GM12878 (cell line): ENCODE measurements at regions not wholly inside any gene's neighbourhood (a gene's known extent, or its start where the extent isn't known, plus 50 kb on each side); places are given as distances from the start of the nearest gene placed in this dataset.

Experiments used
- ATAC-seq: fragments of 200-7000 bp; cut with Tn5 transposase; 3 replicates; pipeline ENCODE4 v1.9.1; 2020; ENCODE audit warnings: mild to moderate bottlenecking, moderate library complexity
- BruUV-seq: library from RNA; stranded (reverse); fragments of 400-500 nt; replicated peaks from 2 replicates; lab custom pipeline; 2021; lab: Mats Ljungman, UMichigan
- CTCF ChIA-PET: fragments of 300-600 bp; sonication (Branson Sonifier 250); formaldehyde crosslinking; extraction: SDS; loops from one replicate; lab custom pipeline; 2021; ENCODE audit warnings: inconsistent platforms; lab: Yijun Ruan, JAX
- POLR2A ChIA-PET: fragments of 350-600 bp; formaldehyde crosslinking; extraction: SDS; loops from one replicate; lab custom pipeline; 2021; ENCODE audit warnings: inconsistent platforms; lab: Charles Lee
- RAD21 ChIA-PET: fragments of 300-600 bp; sonication (Branson Sonifier 250); formaldehyde crosslinking; loops from one replicate; lab custom pipeline; 2023; ENCODE audit warnings: antibody characterized with exemption; ENCODE audit not compliant: unreplicated experiment; lab: Charles Lee
- SMC1A ChIA-PET: fragments of 300-600 bp; sonication (Branson Sonifier 250); formaldehyde crosslinking; loops from one replicate; lab custom pipeline; 2023; ENCODE audit not compliant: unreplicated experiment, uncharacterized antibody; lab: Charles Lee
- DNase-seq: peaks from one replicate; pipeline ENCODE4 v3.0.0-alpha.2; 2011; ENCODE audit warnings: low read depth, low spot score
- FAIRE-seq: peaks from 3 replicates; lab custom pipeline; 2011; peaks lifted over from hg19 to GRCh38; lab: Jason Lieb, UNC
- H2AFZ ChIP-seq: 2 replicates; pipeline ENCODE4 v1.6.0; 2011; ENCODE audit warnings: low read depth, low read length, control low read depth; ENCODE audit not compliant: control insufficient read depth
- H3K27ac ChIP-seq: 2 replicates; pipeline ENCODE4 v1.5.1; 2011; ENCODE audit warnings: control low read depth; ENCODE audit not compliant: control insufficient read depth, insufficient read depth
- H3K27me3 ChIP-seq, 2 experiments: replicated peaks in 1 of 2; 2 replicates each; pipeline versions ENCODE4 v1.6.0 to v1.6.1; 2011; ENCODE audit warnings: low read length in 1 of 2; ENCODE audit not compliant: control insufficient read depth in 2 of 2, insufficient read depth in 2 of 2
- H3K36me3 ChIP-seq, 2 experiments: 2 replicates each; pipeline ENCODE4 v1.5.1; 2011; ENCODE audit warnings: low read length in 1 of 2; ENCODE audit not compliant: control insufficient read depth in 2 of 2, insufficient read depth in 2 of 2
- H3K4me1 ChIP-seq: 2 replicates; pipeline ENCODE4 v1.6.1; 2011; ENCODE audit warnings: mild to moderate bottlenecking, low read length, moderate library complexity, mixed read lengths; ENCODE audit not compliant: control insufficient read depth, insufficient read depth
- H3K4me2 ChIP-seq: 2 replicates; pipeline ENCODE4 v1.6.0; 2011; ENCODE audit warnings: control low read depth; ENCODE audit not compliant: control insufficient read depth, insufficient read depth
- H3K4me3 ChIP-seq: fragments of 200-600 bp; sonication (generic); 2 replicates; pipeline ENCODE4 v1.5.1; 2016
- H3K79me2 ChIP-seq: 2 replicates; pipeline ENCODE4 v1.6.0; 2011; ENCODE audit warnings: low read length; ENCODE audit not compliant: control insufficient read depth, insufficient read depth
- H3K9ac ChIP-seq: 2 replicates; pipeline ENCODE4 v1.8.0; 2011; ENCODE audit warnings: low read length, control low read depth, mixed read lengths; ENCODE audit not compliant: control insufficient read depth, insufficient read depth
- H3K9me3 ChIP-seq: replicated peaks from 3 replicates; pipeline ENCODE4 v1.5.1; 2011; ENCODE audit warnings: mild to moderate bottlenecking, low read length; ENCODE audit not compliant: control insufficient read depth, insufficient read depth
- H4K20me1 ChIP-seq: 2 replicates; pipeline ENCODE4 v1.6.0; 2011; ENCODE audit not compliant: control insufficient read depth, insufficient read depth
- CREM ChIP-seq: IDR thresholded peaks from 2 replicates; pipeline ENCODE4 v1.6.1; 2014; ENCODE audit warnings: antibody characterized with exemption, low read depth
- DPF2 ChIP-seq: fragments of 450-650 bp; IDR thresholded peaks from 2 replicates; pipeline ENCODE4 v1.6.1; 2017; ENCODE audit warnings: mild to moderate bottlenecking
- EED ChIP-seq: sonication (generic); IDR thresholded peaks from 2 replicates; pipeline ENCODE4 v1.6.1; 2016; ENCODE audit warnings: antibody characterized with exemption, low read depth
- ETV6 ChIP-seq, 2 experiments: fragments of 450-650 bp in 1 of 2; IDR thresholded peaks in 1 of 2; conservative IDR thresholded peaks in 1 of 2; 2 replicates each; pipeline ENCODE4 v1.6.1; 2014; ENCODE audit warnings: antibody characterized with exemption in 1 of 2, borderline replicate concordance in 1 of 2, low read depth in 1 of 2, mild to moderate bottlenecking in 1 of 2, moderate library complexity in 1 of 2
- FOXM1 ChIP-seq: IDR thresholded peaks from 2 replicates; pipeline ENCODE4 v1.6.1; 2012; ENCODE audit warnings: low read depth, mild to moderate bottlenecking, inconsistent platforms, low read length, moderate library complexity
- MXI1 ChIP-seq: fragments of 150-350 bp; IDR thresholded peaks from 2 replicates; pipeline ENCODE4 v1.6.1; 2011; ENCODE audit warnings: low read depth, mild to moderate bottlenecking, inconsistent platforms, low read length, improper control_type of control experiment
- MYC ChIP-seq: IDR thresholded peaks from 2 replicates; pipeline ENCODE4 v1.6.1; 2011; ENCODE audit warnings: mild to moderate bottlenecking, low read length, moderate library complexity, inconsistent platforms; ENCODE audit not compliant: insufficient read depth, insufficient replicate concordance, insufficient read length, severe bottlenecking
- NR2C2 ChIP-seq: IDR thresholded peaks from 2 replicates; pipeline ENCODE4 v1.6.1; 2011; ENCODE audit warnings: borderline replicate concordance, low read depth; ENCODE audit not compliant: control insufficient read depth, insufficient read length
- POLR2A ChIP-seq: IDR thresholded peaks from 2 replicates; pipeline ENCODE4 v1.6.1; 2011; ENCODE audit warnings: low read depth, mild to moderate bottlenecking, low read length
- SP1 ChIP-seq: IDR thresholded peaks from one replicate; pipeline ENCODE4 v1.6.1; 2011; ENCODE audit warnings: low read depth, low read length
- ZNF384 ChIP-seq: IDR thresholded peaks from 2 replicates; pipeline ENCODE4 v1.6.1; 2012; ENCODE audit warnings: low read depth, mild to moderate bottlenecking, low read length, improper control_type of control experiment, borderline replicate concordance
- WGBS: methylation state at CpG from one replicate; pipeline ENCODE4 v1.1.6; 2016; ENCODE audit warnings: low lambda C conversion rate; ENCODE audit not compliant: insufficient replicate concordance, insufficient coverage; ENCODE audit errors: missing lambda C conversion rate; 5-methylcytosine and 5-hydroxymethylcytosine counted together
- in situ Hi-C: fragments of 300-500 bp; cut with MboI; formaldehyde crosslinking; loops from 9 replicates; pipeline ENCODE4 v1.14.3; 2018; ENCODE audit warnings: mixed read lengths
- intact Hi-C: fragments of 100-400 bp; cut with micrococcal nuclease; formaldehyde crosslinking; loops from one replicate; pipeline ENCODE4 v1.14.2; 2022; ENCODE audit not compliant: unreplicated experiment
- TF ChIP-seq, protein P1 (sequence below): IDR thresholded peaks from 2 replicates; pipeline ENCODE4 v1.6.1; 2011; ENCODE audit warnings: borderline replicate concordance, low read depth, mild to moderate bottlenecking, moderate library complexity, low read length; ENCODE audit not compliant: insufficient read depth, poor library complexity, severe bottlenecking
- TF ChIP-seq, protein P2 (sequence below): IDR thresholded peaks from 2 replicates; pipeline ENCODE4 v1.6.1; 2012; ENCODE audit warnings: low read depth, low read length, improper control_type of control experiment
- TF ChIP-seq, protein P3 (sequence below): fragments of 450-650 bp; IDR thresholded peaks from 2 replicates; pipeline ENCODE4 v1.6.1; 2016; ENCODE audit warnings: mild to moderate bottlenecking

DNA sequence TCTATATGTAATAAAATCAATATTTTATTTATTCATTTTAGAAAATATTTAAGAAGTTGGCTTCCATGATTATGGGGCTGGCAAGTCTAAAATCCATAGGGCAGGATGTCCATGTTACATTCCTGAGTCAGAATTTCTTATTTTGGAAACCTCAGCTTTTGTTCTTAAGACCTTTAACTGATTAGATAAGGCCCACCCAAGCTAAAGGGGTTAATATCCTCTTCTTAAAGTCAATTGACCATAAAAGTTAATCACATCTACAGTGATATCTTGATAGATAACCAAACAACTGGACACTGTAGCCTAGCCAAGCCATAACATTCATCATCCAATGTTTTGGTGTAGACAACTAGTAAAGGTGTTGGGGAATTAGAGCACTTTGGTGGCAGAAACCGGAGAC is 1035.4 kb upstream of the ZEB2 start (continued):
- TF ChIP-seq, protein P1, sequence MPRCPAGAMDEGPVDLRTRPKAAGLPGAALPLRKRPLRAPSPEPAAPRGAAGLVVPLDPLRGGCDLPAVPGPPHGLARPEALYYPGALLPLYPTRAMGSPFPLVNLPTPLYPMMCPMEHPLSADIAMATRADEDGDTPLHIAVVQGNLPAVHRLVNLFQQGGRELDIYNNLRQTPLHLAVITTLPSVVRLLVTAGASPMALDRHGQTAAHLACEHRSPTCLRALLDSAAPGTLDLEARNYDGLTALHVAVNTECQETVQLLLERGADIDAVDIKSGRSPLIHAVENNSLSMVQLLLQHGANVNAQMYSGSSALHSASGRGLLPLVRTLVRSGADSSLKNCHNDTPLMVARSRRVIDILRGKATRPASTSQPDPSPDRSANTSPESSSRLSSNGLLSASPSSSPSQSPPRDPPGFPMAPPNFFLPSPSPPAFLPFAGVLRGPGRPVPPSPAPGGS: no peak
- TF ChIP-seq NR2C2 (no peak), SP1 (no peak)
- TF ChIP-seq, protein P2, sequence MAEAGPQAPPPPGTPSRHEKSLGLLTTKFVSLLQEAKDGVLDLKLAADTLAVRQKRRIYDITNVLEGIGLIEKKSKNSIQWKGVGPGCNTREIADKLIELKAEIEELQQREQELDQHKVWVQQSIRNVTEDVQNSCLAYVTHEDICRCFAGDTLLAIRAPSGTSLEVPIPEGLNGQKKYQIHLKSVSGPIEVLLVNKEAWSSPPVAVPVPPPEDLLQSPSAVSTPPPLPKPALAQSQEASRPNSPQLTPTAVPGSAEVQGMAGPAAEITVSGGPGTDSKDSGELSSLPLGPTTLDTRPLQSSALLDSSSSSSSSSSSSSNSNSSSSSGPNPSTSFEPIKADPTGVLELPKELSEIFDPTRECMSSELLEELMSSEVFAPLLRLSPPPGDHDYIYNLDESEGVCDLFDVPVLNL: no peak

DNA sequence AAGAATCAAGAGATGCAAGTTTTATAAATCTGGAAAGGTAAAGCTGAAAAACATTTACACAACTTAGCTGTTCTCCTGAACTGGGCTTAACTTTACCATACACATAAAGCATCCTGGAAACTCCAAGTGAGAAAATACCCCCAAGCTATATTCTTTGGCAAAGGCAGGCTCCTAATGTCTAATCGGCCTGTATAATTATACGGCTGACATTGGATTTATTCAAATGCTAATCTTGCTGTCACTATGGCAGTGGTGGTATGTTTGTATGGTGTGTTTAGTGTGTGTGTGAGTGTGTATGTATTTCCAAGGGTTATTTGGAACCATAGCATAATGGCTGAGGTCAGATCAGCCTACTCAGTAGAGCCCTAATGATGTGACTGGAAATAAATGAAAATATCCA is 1031.8 kb upstream of the ZEB2 start:
- TF ChIP-seq MXI1 (no peak), ETV6 (conservative IDR thresholded peaks at IDR 0.05 in 1 of 2, IDR thresholded peaks at IDR 0.05 in 1 of 2; ENCODE audit: borderline replicate concordance in 1 of 2, low read depth in 1 of 2) (no peak), EED (no peak), POLR2A (no peak), DPF2 (no peak), ZNF384 (no peak), FOXM1 (no peak), MYC (no peak), CREM (no peak)
- TF ChIP-seq, protein P3, sequence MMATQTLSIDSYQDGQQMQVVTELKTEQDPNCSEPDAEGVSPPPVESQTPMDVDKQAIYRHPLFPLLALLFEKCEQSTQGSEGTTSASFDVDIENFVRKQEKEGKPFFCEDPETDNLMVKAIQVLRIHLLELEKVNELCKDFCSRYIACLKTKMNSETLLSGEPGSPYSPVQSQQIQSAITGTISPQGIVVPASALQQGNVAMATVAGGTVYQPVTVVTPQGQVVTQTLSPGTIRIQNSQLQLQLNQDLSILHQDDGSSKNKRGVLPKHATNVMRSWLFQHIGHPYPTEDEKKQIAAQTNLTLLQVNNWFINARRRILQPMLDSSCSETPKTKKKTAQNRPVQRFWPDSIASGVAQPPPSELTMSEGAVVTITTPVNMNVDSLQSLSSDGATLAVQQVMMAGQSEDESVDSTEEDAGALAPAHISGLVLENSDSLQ: no peak
- no peaks in the 10 kb centered on the region for H3K9me3 ChIP-seq
- CTCF ChIA-PET: no interaction called here
- no peak overlapping the region for H3K4me3 ChIP-seq
- H3K27ac ChIP-seq: no peak overlapping the region
- no peaks in the 10 kb centered on the region for H3K27me3 ChIP-seq
- H3K4me1 ChIP-seq: no peaks in the 10 kb centered on the region
- H3K4me2 ChIP-seq: no peak overlapping the region
- H3K79me2 ChIP-seq: no peaks in the 10 kb centered on the region
- H4K20me1 ChIP-seq: no peaks in the 10 kb centered on the region
- no peak for FAIRE-seq
- ATAC-seq: no peak
- RAD21 ChIA-PET: no interaction called here
- intact Hi-C loops: no loop called here
- no TSS peak for BruUV-seq
- H2AFZ ChIP-seq: no peak overlapping the region
- SMC1A ChIA-PET: interaction anchor here (1.3 to 1.5 kb wide), 2 partner anchors 8 to 41 kb away, joined by 3 to 5 read pairs; no protein-coding TSS in a partner anchor
- POLR2A ChIA-PET: no interaction called here
- no peaks in the 10 kb centered on the region for H3K36me3 ChIP-seq
- H3K9ac ChIP-seq: no peak overlapping the region
- 87% methylated on average over 2 of the region's 2 CpGs for WGBS
- in situ Hi-C loops: no loop called here
- DNase-seq: no peak
